ENCODE measurements at regions not wholly inside any gene's neighbourhood (a gene's known extent, or its start where the extent isn't known, plus 50 kb on each side); places are given as distances from the start of the nearest gene placed in this dataset.

DNA sequence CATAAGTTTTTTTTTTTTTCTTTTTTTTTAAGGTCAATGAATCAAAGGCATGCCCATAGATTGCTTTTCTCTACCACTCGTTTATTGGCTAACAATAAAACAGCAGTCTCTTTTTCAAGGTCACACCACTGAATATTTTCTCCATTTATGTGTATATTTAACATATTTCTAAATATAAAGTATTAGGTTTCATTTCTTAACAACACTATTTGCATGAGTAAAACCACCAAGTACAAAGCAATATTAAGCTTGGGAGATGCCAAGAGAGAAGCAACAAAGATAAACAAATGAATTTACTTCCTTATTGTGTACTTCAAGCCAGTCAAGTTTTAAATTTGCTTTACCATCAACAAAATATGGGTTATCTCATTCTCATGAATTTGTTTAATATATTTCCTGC lies 708.9 kb upstream of the CCDC179 start:
- TF ChIP-seq, protein P1, sequence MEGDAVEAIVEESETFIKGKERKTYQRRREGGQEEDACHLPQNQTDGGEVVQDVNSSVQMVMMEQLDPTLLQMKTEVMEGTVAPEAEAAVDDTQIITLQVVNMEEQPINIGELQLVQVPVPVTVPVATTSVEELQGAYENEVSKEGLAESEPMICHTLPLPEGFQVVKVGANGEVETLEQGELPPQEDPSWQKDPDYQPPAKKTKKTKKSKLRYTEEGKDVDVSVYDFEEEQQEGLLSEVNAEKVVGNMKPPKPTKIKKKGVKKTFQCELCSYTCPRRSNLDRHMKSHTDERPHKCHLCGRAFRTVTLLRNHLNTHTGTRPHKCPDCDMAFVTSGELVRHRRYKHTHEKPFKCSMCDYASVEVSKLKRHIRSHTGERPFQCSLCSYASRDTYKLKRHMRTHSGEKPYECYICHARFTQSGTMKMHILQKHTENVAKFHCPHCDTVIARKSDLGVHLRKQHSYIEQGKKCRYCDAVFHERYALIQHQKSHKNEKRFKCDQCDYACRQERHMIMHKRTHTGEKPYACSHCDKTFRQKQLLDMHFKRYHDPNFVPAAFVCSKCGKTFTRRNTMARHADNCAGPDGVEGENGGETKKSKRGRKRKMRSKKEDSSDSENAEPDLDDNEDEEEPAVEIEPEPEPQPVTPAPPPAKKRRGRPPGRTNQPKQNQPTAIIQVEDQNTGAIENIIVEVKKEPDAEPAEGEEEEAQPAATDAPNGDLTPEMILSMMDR (IDR thresholded peaks at IDR 0.05), result no peak
- TF ChIP-seq POLR2A (IDR thresholded peaks at IDR 0.05), result no peak
